H9 (cell line): ENCODE measurements at regions not wholly inside any gene's neighbourhood (a gene's known extent, or its start where the extent isn't known, plus 50 kb on each side); places are given as distances from the start of the nearest gene placed in this dataset.

Source experiments
- DNase-seq: peaks from one replicate; pipeline ENCODE4 v3.0.0-alpha.2; 2017
- H2AFZ ChIP-seq: one replicate; pipeline ENCODE4 v1.6.1; 2013; ENCODE audit warnings: mild to moderate bottlenecking, low read length, control low read depth, moderate library complexity
- H2AK5ac ChIP-seq: 2 replicates; pipeline ENCODE4 v1.6.1; 2013; ENCODE audit warnings: low read length, control low read depth, mixed read lengths; ENCODE audit not compliant: insufficient read length
- H2BK120ac ChIP-seq: one replicate; pipeline ENCODE4 v1.6.1; 2013; ENCODE audit warnings: low read depth, mild to moderate bottlenecking, low read length, control low read depth, inconsistent platforms; ENCODE audit not compliant: poor library complexity, severe bottlenecking
- H2BK12ac ChIP-seq: 2 replicates; pipeline ENCODE4 v1.6.1; 2013; ENCODE audit warnings: low read length, control low read depth, mixed read lengths, low read depth; ENCODE audit not compliant: insufficient read length
- H2BK15ac ChIP-seq: 2 replicates; pipeline ENCODE4 v1.6.1; 2013; ENCODE audit warnings: low read depth, low read length, control low read depth
- H2BK20ac ChIP-seq: one replicate; pipeline ENCODE4 v1.6.1; 2013; ENCODE audit warnings: low read depth, mild to moderate bottlenecking, low read length, control low read depth, inconsistent platforms; ENCODE audit not compliant: poor library complexity, severe bottlenecking
- H2BK5ac ChIP-seq: 2 replicates; pipeline ENCODE4 v1.6.1; 2013; ENCODE audit warnings: low read length, control low read depth, mixed read lengths; ENCODE audit not compliant: insufficient read length
- H3K14ac ChIP-seq: 2 replicates; pipeline ENCODE4 v1.6.1; 2013; ENCODE audit warnings: low read length, control low read depth; ENCODE audit not compliant: insufficient read depth
- H3K18ac ChIP-seq: 2 replicates; pipeline ENCODE4 v1.6.1; 2013; ENCODE audit warnings: low read depth, mild to moderate bottlenecking, mixed read lengths, low read length, control low read depth; ENCODE audit not compliant: insufficient read length
- H3K23ac ChIP-seq: 2 replicates; pipeline ENCODE4 v1.6.1; 2013; ENCODE audit warnings: low read length, control low read depth, mixed read lengths, low read depth; ENCODE audit not compliant: insufficient read length
- H3K23me2 ChIP-seq: 2 replicates; pipeline ENCODE4 v1.6.1; 2013; ENCODE audit warnings: low read depth, mild to moderate bottlenecking, mixed read lengths, low read length, control low read depth; ENCODE audit not compliant: insufficient read length, poor library complexity, severe bottlenecking
- H3K27ac ChIP-seq: 2 replicates; pipeline ENCODE4 v1.5.1; 2013; ENCODE audit warnings: low read length, control low read depth, mixed read lengths, low read depth; ENCODE audit not compliant: insufficient read length
- H3K27me3 ChIP-seq: 2 replicates; pipeline ENCODE4 v1.6.1; 2013; ENCODE audit warnings: low read length, control low read depth, inconsistent platforms; ENCODE audit not compliant: insufficient read depth
- H3K4ac ChIP-seq: 2 replicates; pipeline ENCODE4 v1.6.1; 2013; ENCODE audit warnings: low read depth, mild to moderate bottlenecking, control low read depth, inconsistent platforms, low read length, moderate library complexity
- H3K4me1 ChIP-seq: 2 replicates; pipeline ENCODE4 v1.6.1; 2013; ENCODE audit warnings: low read length, control low read depth, inconsistent platforms; ENCODE audit not compliant: insufficient read depth
- H3K4me2 ChIP-seq: 2 replicates; pipeline ENCODE4 v1.6.1; 2013; ENCODE audit warnings: low read length, control low read depth, mixed read lengths; ENCODE audit not compliant: insufficient read length, insufficient read depth
- H3K56ac ChIP-seq: 2 replicates; pipeline ENCODE4 v1.6.1; 2013; ENCODE audit warnings: low read depth, mild to moderate bottlenecking, mixed read lengths, low read length, control low read depth; ENCODE audit not compliant: insufficient read length
- H3K79me1 ChIP-seq: 2 replicates; pipeline ENCODE4 v1.6.1; 2013; ENCODE audit warnings: low read depth, mild to moderate bottlenecking, moderate library complexity, low read length, control low read depth, inconsistent platforms; ENCODE audit not compliant: insufficient read depth, poor library complexity, severe bottlenecking
- H3K79me2 ChIP-seq: 2 replicates; pipeline ENCODE4 v1.6.1; 2013; ENCODE audit warnings: low read length, control low read depth, inconsistent platforms; ENCODE audit not compliant: insufficient read depth
- H3K9ac ChIP-seq: 2 replicates; pipeline ENCODE4 v1.6.1; 2013; ENCODE audit warnings: low read length, control low read depth, mixed read lengths; ENCODE audit not compliant: insufficient read length; ENCODE audit errors: extremely low read depth
- H3K9me3 ChIP-seq: one replicate; pipeline ENCODE4 v1.6.1; 2013; ENCODE audit warnings: low read depth, low read length, inconsistent platforms; ENCODE audit not compliant: control insufficient read depth
- H3T11ph ChIP-seq: one replicate; pipeline ENCODE4 v1.6.1; 2013; ENCODE audit warnings: mild to moderate bottlenecking, low read length, control low read depth, inconsistent platforms
- H4K20me1 ChIP-seq: one replicate; pipeline ENCODE4 v1.6.1; 2013; ENCODE audit not compliant: control insufficient read depth, insufficient read length, insufficient read depth
- H4K5ac ChIP-seq: 2 replicates; pipeline ENCODE4 v1.6.1; 2013; ENCODE audit warnings: low read depth, mild to moderate bottlenecking, mixed read lengths, low read length, control low read depth; ENCODE audit not compliant: insufficient read length
- H4K8ac ChIP-seq: replicated peaks from 2 replicates; pipeline ENCODE4 v1.6.1; 2013; ENCODE audit warnings: low read length, control low read depth, mixed read lengths, low read depth; ENCODE audit not compliant: insufficient read length
- H4K91ac ChIP-seq: 2 replicates; pipeline ENCODE4 v1.6.1; 2013; ENCODE audit warnings: low read depth, mild to moderate bottlenecking, moderate library complexity, mixed read lengths, low read length, control low read depth; ENCODE audit not compliant: insufficient read length
- H3K27ac Mint-ChIP-seq, 3 experiments: 2 replicates in 2 of 3; 3 replicates in 1 of 3; pipeline ENCODE4 v1.8.0; 2020 to 2021; ENCODE audit warnings: mixed read lengths in 3 of 3, mild to moderate bottlenecking in 1 of 3, moderate library complexity in 1 of 3
- H3K27me3 Mint-ChIP-seq: 2 replicates; pipeline ENCODE4 v1.8.0; 2021; ENCODE audit warnings: low read depth, mild to moderate bottlenecking, moderate library complexity, mixed read lengths
- H3K36me3 Mint-ChIP-seq, 3 experiments: 2 replicates in 2 of 3; 3 replicates in 1 of 3; pipeline ENCODE4 v1.8.0; 2020 to 2021; ENCODE audit warnings: low read depth in 3 of 3, mixed read lengths in 3 of 3; ENCODE audit not compliant: insufficient read depth in 1 of 3
- H3K4me1 Mint-ChIP-seq, 2 experiments: 2 replicates each; pipeline ENCODE4 v1.8.0; 2020; ENCODE audit warnings: mixed read lengths in 2 of 2
- H3K4me3 Mint-ChIP-seq, 2 experiments: 2 replicates in 1 of 2; 3 replicates in 1 of 2; pipeline ENCODE4 v1.8.0; 2020 to 2021; ENCODE audit warnings: mild to moderate bottlenecking in 2 of 2, mixed read lengths in 2 of 2, moderate library complexity in 1 of 2
- H3K9me3 Mint-ChIP-seq, 2 experiments: 2 replicates in 1 of 2; 3 replicates in 1 of 2; pipeline ENCODE4 v1.8.0; 2020; ENCODE audit warnings: mild to moderate bottlenecking in 2 of 2, mixed read lengths in 2 of 2, moderate library complexity in 1 of 2
- CTCF ChIP-seq: fragments of 200-600 bp; sonication (generic); conservative IDR thresholded peaks from 3 replicates; pipeline ENCODE4 v1.8.0; 2021; ENCODE audit warnings: antibody characterized with exemption, mild to moderate bottlenecking
- WGBS: extraction: QIAGEN DNeasy Blood & Tissue Kit; methylation state at CpG from one replicate; pipeline ENCODE4 v1.1.7; 2013; ENCODE audit warnings: missing lambda C conversion rate, low lambda C conversion rate, mixed read lengths; ENCODE audit not compliant: insufficient read length; ENCODE audit errors: extremely low coverage; 5-methylcytosine and 5-hydroxymethylcytosine counted together

DNA sequence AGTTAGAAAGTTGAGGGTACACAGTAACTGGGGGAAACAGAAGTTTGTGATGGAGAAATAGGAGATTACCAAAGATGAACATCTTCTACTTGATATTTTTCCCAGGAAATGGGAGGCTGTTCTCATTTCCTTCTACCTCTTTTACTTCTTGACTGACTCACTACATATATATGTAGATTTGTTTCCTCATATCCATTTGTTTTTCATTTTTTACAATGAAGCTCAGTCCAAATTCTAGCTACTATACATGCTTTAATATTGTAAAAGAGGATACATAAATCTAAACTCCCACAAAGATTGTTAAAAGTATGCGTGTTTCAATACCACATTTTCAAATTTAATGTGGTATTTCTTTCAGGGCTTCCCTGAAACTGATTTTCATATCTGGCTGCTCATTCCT lies 366.6 kb upstream of the NCAM2 start:
- no peak overlapping the region for H4K91ac ChIP-seq

More for the DNA sequence above, 366.6 kb upstream of the NCAM2 start:
- Histone ChIP-seq H3K27me3 (no peaks in the 10 kb centered on the region), H2BK120ac (no peak overlapping the region), H3K56ac (no peak overlapping the region), H3K14ac (no peak overlapping the region), H2AK5ac (no peak overlapping the region), H3K79me1 (no peaks in the 10 kb centered on the region), H3K27ac (no peak overlapping the region), H3K18ac (no peak overlapping the region), H2AFZ (no peak overlapping the region), H2BK5ac (no peak overlapping the region), H3K9me3 (no peaks in the 10 kb centered on the region), H2BK20ac (no peak overlapping the region), H3K23me2 (no peaks in the 10 kb centered on the region), H3K79me2 (no peaks in the 10 kb centered on the region), H3T11ph (no peak overlapping the region), H3K4ac (no peak overlapping the region), H4K20me1 (no peaks in the 10 kb centered on the region), H4K5ac (no peak overlapping the region), H3K4me2 (no peak overlapping the region), H3K4me1 (no peaks in the 10 kb centered on the region; the same call in 1 of the 2 replicates), H2BK15ac (no peak overlapping the region), H4K8ac (no peak overlapping the region), H3K23ac (no peak overlapping the region), H2BK12ac (no peak overlapping the region), H3K9ac (no peak overlapping the region)
- Mint-ChIP-seq H3K9me3 (no peaks in the 10 kb centered on the region), H3K36me3 (no peaks in the 10 kb centered on the region; a peak in 1 of 7 replicates), H3K4me3 (no peak overlapping the region), H3K27ac (no peak overlapping the region), H3K4me1 (peaks cover 38 to 40% of the 10 kb centered on the region in 2 experiments), H3K27me3 (no peaks in the 10 kb centered on the region)
- TF ChIP-seq CTCF, result no peak
- WGBS, result no CpG with 5 or more reads among the region's 1 CpG
- DNase-seq, result no peak
